GM19238 (cell line): ENCODE measurements at regions not wholly inside any gene's neighbourhood (a gene's known extent, or its start where the extent isn't known, plus 50 kb on each side); places are given as distances from the start of the nearest gene placed in this dataset.

ENCODE experiments used
- DNase-seq: peaks from one replicate; pipeline ENCODE4 v3.0.0; 2011; ENCODE audit warnings: low spot score; ENCODE audit not compliant: insufficient read length

DNA sequence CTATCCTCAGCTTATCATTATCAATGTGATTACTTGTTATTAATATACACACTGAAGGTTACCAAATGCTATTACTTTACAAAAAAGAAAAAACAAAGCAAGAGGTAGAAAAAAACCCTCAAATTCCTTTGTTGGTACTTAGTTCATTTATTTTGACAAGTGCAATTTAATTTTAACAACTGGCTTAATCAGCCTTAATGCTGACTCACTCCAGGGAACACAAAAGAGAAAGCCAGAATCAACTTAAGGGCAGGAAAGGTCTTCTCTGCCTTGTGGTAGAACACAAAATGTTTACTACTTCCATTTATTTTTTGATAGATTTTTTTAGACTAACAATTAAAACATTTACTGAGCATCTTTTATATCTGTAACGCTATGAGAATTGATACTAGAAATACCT is 417.1 kb downstream of the PCDH17 start:
- no peak for DNase-seq

DNA sequence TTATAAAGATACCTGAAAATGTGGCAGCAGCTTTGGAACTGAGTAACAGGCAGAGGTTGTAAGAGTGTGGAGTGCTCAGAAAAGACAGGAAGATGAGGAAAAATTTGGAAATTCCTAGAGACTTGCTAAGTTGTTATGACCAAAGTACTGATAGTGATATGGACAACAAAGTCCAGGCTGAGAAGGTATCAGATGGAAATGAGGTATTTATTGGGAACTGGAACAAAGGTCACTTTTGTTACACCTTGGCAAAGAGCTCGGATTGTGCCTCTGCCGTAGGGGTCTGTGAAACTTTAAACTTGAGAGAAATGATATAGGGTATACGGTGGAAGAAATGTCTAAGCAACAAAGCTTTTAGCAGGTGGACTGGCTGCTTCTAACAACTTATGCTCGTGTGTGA is 419.9 kb downstream of the PCDH17 start:
- no peak for DNase-seq

DNA sequence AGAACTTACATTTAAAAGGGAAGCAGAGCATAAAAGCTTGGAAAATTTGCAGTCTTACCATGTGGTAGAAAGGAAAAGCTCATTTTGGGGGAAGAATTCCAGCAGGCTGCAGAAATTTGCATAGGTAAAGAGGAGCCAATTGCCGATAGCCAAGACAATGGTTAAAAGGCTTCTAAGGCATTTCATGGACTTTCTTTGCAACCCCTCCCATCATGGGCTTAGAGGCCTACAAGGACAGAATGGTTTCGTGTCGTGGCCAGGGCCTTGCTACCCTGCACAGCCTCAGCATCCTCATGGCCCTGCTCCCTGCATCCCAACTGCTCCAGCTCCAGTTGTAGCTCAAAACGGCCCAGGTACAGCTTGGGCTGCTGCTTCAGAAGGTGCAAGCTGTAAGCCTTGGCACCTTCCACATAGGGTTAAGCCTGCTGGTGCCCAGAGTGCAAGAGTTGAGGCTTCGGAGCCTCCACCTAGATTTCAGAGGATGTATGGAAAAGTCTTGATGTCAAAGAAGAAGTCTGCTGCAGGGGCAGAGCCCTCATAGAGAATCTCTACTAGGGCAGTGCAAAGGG is 420.3 kb downstream of the PCDH17 start:
- no peak for DNase-seq

DNA sequence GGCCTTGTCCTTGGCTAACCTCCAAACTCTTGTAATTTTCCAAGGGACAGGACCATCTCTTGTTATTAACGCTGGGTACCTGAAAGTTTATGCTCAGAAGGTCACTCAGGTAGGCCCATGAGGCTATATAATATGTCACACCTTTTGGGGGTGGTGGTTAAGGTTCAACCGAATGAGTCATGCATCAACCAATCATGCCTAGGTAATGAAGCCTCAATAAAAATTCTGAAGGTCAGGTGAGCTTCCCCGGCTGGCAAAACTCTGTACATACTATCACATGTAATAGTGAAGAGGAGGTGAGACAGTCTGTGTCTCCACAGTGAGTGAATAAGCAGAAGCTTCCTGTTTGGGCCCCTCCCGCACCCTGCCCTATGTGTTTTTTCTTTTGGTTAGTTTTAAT is 424.9 kb downstream of the PCDH17 start:
- DNase-seq: no peak

DNA sequence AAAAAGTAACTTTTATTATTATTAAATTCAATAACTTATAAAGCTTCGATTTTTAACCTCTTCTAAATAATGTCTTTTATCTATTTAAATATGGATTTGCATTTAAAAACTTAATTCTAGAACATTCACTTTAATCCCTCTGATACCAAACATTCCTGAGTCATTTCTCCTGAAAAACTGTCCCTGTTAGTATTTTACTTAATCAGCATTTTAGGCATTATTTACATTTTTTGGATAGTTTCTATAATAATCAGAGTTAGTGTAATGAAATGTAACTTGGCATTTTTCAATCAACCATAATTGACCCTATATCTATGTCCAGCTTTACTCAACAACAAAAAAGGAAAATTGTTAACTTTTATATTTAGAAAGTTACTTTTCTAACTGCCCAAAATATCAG is 428.1 kb downstream of the PCDH17 start:
- no peak for DNase-seq

DNA sequence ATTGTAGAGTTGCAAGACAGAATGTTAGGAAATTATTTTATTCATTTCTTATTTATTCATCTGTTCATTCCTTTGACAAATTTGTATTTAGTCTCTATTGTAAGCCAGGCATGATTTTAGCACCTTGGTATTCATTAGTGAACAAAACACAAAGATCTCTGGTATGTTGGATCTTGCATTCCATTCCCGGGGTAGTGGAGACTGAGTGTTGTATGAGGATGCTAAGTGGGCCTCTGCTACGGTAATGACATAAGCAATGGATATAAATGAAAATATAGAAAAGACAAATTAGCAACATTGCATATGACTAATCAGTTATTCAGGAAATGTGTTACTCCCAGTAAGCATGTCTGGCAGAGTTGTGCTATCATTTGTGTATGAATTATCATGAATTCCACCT is 449.3 kb downstream of the PCDH17 start:
- no peak for DNase-seq

DNA sequence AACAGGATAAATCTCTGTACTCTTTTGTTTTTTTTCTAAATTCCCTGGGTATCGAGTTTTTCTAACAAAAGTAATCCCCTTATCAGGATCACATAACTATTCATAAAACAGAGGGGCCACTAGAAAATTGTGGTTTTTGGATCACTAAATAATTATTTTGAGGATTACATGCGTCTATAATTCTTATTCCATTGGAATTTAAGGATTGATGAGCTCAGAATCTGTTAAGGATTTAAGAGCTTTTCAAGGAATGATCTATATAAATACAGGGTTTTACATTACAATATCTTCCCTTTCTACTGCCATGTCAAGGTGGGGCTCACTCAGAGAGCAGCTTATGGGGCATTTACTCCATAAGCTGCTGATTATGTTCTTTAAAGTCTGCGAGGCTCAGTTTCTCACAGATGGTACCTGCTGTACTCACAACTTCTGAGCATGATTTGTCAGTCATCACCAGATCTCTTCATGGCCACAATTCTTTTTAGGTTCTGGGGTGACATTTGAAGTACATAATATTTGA is 449.8 kb downstream of the PCDH17 start:
- no peak for DNase-seq

DNA sequence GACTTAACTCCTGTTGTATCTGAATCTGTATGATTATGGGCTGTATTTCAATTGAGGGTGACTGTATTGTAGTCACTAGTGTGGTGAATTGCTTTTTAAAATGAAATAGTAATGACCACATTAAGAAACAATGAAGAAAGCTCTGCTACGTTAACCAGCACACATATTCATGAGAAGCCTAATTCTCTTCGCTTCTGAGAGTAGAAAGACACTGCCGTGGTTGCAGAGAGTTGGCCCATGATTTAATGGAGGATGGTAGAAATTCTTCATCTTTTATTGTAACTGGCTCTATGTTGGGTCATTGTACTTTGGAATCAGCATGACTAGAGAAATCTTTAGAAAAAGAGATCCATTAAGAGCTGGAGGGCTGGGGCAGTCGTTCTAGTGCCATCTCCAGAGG is 451.5 kb downstream of the PCDH17 start:
- DNase-seq: no peak

DNA sequence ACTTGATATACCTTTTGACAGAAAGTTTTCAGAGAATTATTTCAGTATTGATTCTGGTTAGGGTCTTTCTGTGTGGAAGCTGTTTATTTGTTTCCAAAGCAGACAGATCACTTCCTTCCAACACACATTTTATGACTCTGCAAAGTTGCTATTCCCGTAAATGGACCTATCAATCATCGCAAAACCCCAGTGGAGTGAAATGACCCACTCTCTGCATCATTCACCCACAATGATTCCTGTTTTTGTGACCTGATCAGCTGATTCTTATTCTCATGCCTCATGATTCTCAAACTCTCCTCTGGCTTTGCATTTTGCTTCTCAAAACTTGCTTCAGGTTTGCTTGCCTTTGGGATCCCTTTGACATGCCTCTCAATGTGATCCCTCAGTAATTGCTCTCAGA is 453.7 kb downstream of the PCDH17 start:
- DNase-seq: no peak

DNA sequence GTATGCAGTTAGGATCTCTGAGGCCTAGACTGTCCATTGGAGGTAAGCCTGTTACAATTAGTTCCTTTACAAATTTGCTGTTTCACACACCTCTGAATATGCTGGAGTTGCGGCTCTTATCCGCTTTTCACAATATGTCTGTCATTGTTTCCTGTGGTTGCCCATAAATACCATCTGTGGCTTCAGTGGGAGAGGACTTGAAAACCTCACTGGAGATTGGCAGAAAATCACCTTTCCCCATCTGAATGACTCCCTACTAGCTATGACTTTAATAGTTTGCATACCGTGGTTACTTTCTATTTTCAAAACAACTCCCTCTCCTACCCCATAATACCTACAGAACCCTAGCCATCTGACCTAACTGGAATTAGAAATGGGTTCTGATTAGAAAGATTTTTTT is 454.3 kb downstream of the PCDH17 start:
- DNase-seq: no peak

DNA sequence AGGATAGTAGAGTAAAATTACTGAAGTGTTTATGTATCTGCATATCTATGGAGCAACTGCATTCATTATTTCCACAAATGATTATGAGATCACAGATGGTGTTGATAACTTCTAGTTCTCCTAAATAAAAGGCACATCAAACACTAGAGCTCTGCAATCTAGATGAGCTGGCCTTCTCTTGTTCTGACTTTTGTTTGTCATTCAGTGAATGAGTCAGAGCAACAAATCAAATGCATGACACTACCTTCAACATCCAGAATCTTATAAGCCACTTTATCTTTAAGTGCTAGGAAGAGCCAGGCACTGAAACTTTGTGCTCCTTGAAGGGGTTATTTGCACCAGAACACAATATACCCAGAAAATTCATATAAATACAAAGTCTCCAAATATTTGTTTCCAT is 456.0 kb downstream of the PCDH17 start:
- DNase-seq: no peak

DNA sequence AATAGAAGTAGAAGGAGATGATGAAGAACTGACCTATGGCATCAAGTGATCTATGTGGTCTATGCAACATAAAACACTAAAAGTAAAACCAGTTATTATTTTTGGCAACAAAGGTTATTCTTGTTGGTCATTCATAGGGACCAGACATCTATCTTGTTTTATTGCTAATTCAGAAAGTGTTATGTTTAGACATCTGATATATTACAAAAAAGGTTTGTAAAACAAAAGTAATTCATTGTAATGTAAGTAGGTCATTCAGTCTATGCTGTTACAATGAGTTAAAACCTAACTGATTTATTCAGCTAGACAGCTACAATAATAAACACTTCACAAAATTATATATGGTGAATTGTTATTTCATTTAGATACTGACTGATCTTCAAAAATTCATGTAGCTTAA is 461.9 kb downstream of the PCDH17 start:
- DNase-seq: no peak

DNA sequence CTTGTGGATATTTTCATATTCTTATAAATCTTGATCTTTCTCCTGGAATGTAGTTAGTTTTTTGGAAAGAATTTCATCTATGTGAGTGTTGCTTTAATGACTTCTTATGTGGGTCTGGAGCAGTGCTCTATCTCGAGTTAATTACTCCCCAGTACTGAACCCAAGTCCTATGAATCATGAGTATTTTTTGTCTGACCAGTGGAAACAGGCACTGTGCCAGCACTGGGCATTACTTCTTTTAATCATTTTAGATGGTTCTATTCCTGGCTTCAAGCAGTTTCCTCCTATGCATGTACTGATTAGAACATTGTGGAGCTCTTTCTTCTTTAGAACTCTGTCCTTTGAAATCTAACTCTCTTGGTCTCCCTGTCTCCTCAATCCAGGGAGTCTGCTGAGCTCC is 466.3 kb downstream of the PCDH17 start:
- no peak for DNase-seq

DNA sequence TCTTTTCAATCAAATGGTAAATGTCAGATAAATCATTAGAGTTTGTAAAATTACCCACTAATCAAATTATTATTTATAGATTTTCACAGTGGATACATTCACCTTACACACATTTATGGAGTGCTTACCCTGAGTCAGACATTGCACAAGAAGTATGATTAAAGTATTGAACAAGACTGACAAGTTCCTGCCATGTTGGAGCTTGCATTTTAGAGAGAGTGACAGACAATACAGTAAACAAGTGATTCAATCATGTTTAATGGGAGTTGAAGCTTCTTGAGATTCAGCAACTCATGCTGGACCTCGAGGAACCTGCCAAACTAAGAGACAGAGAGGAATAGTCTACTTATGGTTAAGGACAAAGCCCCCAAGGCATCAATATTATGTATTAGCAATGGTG is 487.8 kb downstream of the PCDH17 start:
- no peak for DNase-seq

DNA sequence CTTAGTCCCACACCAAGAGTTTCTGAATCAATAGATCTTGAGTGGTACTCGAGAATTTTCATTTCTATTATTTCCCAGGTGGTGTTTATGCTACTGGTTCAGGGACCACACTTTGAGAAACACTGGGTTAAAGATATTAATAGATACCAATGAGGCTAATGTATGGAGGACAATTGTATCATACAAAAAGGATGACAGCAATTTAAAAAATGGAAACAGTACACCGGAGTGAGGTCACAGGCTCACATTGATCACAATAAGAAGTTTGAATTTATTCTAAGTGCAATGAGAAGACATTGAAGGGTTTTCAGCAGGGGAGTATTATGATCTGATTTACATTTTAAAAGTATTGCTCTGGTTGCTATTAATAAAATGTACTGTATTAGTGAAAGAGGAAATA is 488.3 kb downstream of the PCDH17 start:
- no peak for DNase-seq

DNA sequence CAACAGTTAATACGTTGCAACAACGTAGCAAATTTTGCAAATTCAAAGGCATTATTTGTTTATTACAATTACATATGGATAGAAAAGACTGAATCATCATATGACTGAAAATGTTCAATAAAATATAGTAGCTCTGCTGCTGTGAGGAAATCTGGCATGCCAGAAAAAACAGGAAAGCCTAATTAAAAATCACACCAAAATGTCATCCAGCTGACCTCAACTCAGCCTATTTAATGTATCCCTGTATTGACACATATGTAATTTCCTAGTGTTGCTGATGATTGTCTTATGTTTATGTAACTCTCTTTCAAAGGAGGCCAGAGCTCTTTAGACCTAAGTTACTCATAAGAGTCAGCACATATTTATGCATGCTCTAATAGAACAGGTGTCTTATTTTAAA is 495.0 kb downstream of the PCDH17 start:
- DNase-seq: no peak

DNA sequence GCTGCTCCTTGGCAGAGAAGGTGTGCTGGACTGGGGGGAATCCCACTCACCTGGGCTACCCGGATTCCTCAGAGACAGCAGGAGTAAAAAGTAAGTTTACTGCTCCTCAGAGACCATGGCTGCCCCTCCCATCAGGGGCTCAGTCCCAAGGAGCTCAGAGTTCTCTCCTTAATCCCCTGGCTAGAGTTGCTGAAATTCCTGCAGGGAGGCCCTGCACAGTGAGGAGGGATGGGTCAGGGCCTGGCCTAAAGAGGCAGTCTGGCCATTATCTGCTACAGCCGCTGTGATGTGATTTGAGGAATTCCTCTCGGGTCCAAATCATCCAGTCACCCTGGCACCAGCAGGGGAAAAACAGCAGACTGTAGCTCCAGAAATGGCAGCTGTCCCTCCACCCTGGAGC is 502.5 kb downstream of the PCDH17 start:
- DNase-seq: no peak

DNA sequence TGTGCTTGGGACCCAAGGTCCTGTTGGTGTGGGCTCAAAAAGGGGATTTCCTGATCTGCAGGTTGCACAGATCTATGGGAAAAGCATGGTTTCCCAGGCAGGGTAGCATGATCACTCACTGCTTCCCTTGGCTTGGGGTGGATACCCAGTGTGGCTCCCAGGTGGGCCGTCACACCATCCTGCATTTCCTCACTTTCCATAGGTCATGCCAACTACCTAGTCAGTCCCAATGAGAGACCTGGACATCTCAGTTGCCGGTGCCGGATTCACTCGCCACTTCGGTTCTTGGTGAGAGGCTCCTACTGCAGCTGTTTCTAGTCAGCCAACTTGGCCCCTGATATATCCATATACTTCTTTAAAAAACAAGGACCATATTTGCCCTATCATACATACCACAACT is 503.0 kb downstream of the PCDH17 start:
- no peak for DNase-seq

DNA sequence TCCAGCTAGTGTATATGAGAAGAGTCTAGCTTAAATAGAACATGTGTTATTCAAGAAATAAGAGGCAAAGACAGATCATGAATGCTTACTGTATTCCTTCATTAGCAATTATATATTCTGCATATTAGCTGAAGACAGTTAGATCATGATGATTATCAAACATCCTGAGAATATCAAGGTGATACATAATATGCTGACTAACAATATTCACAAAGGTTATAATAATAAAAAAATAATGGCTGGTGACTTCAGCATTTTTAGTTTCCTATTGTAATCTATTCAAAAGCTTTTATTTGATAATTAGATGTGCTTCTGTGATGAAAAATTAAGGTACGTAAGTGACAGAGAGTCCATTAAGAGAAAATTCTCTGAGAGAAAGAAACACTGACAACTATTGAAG is 511.4 kb downstream of the PCDH17 start:
- DNase-seq: no peak

DNA sequence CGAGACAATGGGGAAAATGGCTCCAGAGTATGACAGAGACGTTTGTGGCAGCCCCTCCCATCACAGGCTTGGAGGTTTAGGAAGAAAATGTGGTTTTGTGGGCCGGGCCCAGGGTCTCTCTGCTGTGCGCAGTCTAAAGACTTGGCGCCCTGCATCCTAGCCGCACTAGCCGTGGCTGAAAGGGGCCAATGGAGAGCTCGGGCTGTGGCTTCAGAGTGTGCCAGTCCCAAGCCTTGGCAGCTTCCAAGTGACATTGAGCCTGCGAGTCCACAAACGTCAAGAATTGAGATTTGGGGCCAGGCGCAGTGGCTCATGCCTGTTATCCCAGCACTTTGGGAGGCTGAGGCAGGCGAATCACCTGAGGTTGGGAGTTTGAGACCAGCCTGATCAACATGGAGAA is 513.1 kb downstream of the PCDH17 start:
- no peak for DNase-seq

DNA sequence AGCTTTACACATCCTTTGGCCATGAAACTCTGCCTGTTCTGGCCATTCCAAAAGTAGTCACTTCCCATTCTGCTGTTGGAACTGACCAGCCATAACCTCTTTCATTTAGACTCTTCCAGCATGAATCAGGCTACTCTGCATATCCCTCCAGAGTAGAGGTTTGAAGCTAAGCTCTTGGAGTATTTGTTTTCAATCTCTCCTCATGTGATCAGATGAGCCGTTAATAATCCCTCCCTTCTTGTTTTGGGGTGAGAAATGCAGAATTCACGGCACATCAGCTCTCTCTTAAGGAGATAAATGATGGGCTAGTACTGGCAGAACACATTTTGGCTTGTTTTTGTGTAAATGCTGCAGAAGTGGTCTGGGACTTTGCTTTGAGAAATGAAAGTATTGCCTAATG is 519.9 kb downstream of the PCDH17 start:
- DNase-seq: no peak

DNA sequence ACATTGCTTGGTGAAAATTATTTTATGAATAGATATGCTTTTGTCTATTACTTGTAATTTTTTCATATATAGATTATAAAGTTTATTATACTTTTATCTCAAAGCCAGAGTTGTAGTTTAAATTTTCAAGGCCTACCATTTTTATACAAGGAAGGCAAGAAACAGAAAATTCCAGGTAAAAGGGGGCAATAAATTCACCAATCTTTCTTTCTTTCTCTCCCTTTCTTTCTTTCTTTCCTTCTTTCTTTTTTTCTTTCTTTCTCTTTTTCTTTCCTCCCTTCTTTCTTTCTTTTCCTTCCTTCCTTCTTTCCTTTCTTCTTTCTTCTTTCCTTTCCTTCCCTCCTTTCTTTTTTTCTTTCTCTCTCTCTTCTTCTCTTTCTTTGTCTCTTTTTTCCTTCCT is 529.4 kb downstream of the PCDH17 start:
- DNase-seq: no peak

DNA sequence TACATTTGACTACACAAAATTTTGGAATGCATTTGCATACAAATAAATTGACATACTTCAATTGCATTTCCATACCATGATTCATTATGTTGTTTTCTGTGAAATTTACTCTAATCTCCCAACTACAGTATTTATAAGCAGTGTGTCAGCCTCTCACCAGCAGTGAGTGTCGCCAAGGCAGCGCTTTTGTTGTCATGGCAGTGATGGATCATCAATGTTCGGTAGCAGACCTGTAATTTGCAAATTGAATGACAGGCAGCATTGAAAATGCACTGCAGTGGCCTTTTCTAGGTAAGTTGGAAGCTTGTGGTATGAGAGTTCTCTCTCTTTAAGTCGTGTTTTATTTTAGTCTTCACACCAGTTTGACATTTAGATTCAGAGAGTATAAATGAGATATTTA is 534.1 kb downstream of the PCDH17 start:
- no peak for DNase-seq

DNA sequence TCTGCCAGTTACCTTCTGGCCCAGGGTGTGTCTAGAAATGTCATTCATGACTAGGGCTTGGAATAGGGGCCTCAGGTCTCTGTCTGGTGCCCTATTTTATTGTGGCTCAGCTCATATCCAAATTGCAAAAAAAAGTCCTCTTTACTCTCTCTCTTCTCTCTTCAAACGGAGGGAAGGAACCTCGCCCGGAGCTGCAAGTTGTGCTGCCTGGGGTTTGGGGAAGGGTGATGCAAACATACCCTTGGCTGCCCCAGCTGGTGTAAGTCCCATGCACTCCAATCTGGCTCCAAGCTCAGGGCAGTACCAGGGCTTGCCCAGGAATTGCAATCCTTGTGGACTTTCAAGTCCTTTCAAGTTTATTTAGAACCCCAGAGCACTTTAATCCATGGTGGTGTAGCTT is 549.6 kb downstream of the PCDH17 start:
- DNase-seq: no peak
